ENCODE measurements at regions not wholly inside any gene's neighbourhood (a gene's known extent, or its start where the extent isn't known, plus 50 kb on each side); places are given as distances from the start of the nearest gene placed in this dataset.

- DNase-seq (ENCODE audit: low spot score) = no peak
These were observed 263.4 kb upstream of the TAC1 start for GRCh38 chr7:97468493-97468892.

- no peak for DNase-seq (ENCODE audit: low spot score)
These were observed 261.2 kb upstream of the TAC1 start for GRCh38 chr7:97470726-97471125.

GRCh38 chr7:97471491-97471890 lies 260.4 kb upstream of the TAC1 start:
- no peak for DNase-seq (ENCODE audit: low spot score)

- no peak for DNase-seq (ENCODE audit: low spot score)
These were observed 252.1 kb upstream of the TAC1 start for GRCh38 chr7:97479740-97480290.

- peak; percentile 63 for DNase-seq (ENCODE audit: low spot score)
These were observed 251.0 kb upstream of the TAC1 start for GRCh38 chr7:97480772-97481390.

- DNase-seq (ENCODE audit: low spot score) = no peak
These were observed 236.4 kb upstream of the TAC1 start for GRCh38 chr7:97495487-97495886.

- DNase-seq (ENCODE audit: low spot score) = peak; percentile 42
These were observed 232.7 kb upstream of the TAC1 start for GRCh38 chr7:97499204-97499603.

GRCh38 chr7:97503367-97504094 lies 228.4 kb upstream of the TAC1 start:
- DNase-seq (ENCODE audit: low spot score) = no peak

- DNase-seq (ENCODE audit: low spot score) = no peak
These were observed 225.2 kb upstream of the TAC1 start for GRCh38 chr7:97506728-97507127.

- no peak for DNase-seq (ENCODE audit: low spot score)
These were observed 219.3 kb upstream of the TAC1 start for GRCh38 chr7:97512441-97513207.

GRCh38 chr7:97513326-97513725 lies 218.6 kb upstream of the TAC1 start:
- DNase-seq (ENCODE audit: low spot score) = no peak

- no peak for DNase-seq (ENCODE audit: low spot score)
These were observed 190.7 kb upstream of the TAC1 start for GRCh38 chr7:97541188-97541587.

GRCh38 chr7:97555857-97556421 lies 175.9 kb upstream of the TAC1 start:
- no peak for DNase-seq (ENCODE audit: low spot score)

- DNase-seq (ENCODE audit: low spot score) = no peak
These were observed 166.2 kb upstream of the TAC1 start for GRCh38 chr7:97565665-97566064.

GRCh38 chr7:97573065-97573464 lies 158.8 kb upstream of the TAC1 start:
- DNase-seq (ENCODE audit: low spot score) = no peak

GRCh38 chr7:97576043-97576442 lies 155.8 kb upstream of the TAC1 start:
- no peak for DNase-seq (ENCODE audit: low spot score)

- DNase-seq (ENCODE audit: low spot score) = no peak
These were observed 153.7 kb upstream of the TAC1 start for GRCh38 chr7:97578225-97578624.

GRCh38 chr7:97580205-97580604 lies 151.7 kb upstream of the TAC1 start:
- no peak for DNase-seq (ENCODE audit: low spot score)

GRCh38 chr7:97595439-97595838 lies 136.4 kb upstream of the TAC1 start:
- no peak for DNase-seq (ENCODE audit: low spot score)

- DNase-seq (ENCODE audit: low spot score) = no peak
These were observed 129.9 kb upstream of the TAC1 start for GRCh38 chr7:97601931-97602457.

- DNase-seq (ENCODE audit: low spot score) = no peak
These were observed 111.4 kb upstream of the TAC1 start for GRCh38 chr7:97620495-97620894.

- DNase-seq (ENCODE audit: low spot score) = no peak
These were observed 108.6 kb upstream of the TAC1 start for GRCh38 chr7:97623333-97623732.
